Activated T-cell treated with anti-CD3 and anti-CD28 coated beads, Interleukin-2, amount 50 U/mL, for 4 hours (primary cell): ENCODE measurements at regions not wholly inside any gene's neighbourhood (a gene's known extent, or its start where the extent isn't known, plus 50 kb on each side); places are given as distances from the start of the nearest gene placed in this dataset.

Experiments
- ATAC-seq, 2 donors: fragments of 200-7000 bp; cut with Tn5 transposase; one replicate each; pipeline ENCODE4 v1.10.0; 2021
- DNase-seq: peaks from one replicate; pipeline ENCODE4 v3.0.0-alpha.2; 2020
- H3K27me3 Mint-ChIP-seq: one replicate; pipeline ENCODE4 v1.8.0; 2021; ENCODE audit warnings: low read depth, mixed read lengths
- H3K36me3 Mint-ChIP-seq: one replicate; pipeline ENCODE4 v1.8.0; 2022; ENCODE audit warnings: mixed read lengths; ENCODE audit not compliant: insufficient read depth
- H3K4me1 Mint-ChIP-seq: one replicate; pipeline ENCODE4 v1.8.0; 2021; ENCODE audit warnings: low read depth, mixed read lengths
- H3K4me3 Mint-ChIP-seq: one replicate; pipeline ENCODE4 v1.8.0; 2021; ENCODE audit warnings: mild to moderate bottlenecking, moderate library complexity, mixed read lengths
- H3K9me3 Mint-ChIP-seq: one replicate; pipeline ENCODE4 v1.8.0; 2021; ENCODE audit warnings: mixed read lengths

GRCh38 chr16:80356365-80356764 is 184.4 kb upstream of the DYNLRB2 start:
- Mint-ChIP-seq H3K36me3 (no peaks in the 10 kb centered on the region), H3K4me1 (no peaks in the 10 kb centered on the region), H3K4me3 (no peak overlapping the region), H3K9me3 (no peaks in the 10 kb centered on the region), H3K27me3 (peaks cover 9% of the 10 kb centered on the region)
- no peak for ATAC-seq
- DNase-seq, result no peak

GRCh38 chr16:80355335-80355734 is 185.5 kb upstream of the DYNLRB2 start:
- Mint-ChIP-seq H3K4me1 (no peaks in the 10 kb centered on the region), H3K36me3 (no peaks in the 10 kb centered on the region), H3K9me3 (no peaks in the 10 kb centered on the region), H3K4me3 (no peak overlapping the region), H3K27me3 (peaks cover 9% of the 10 kb centered on the region)
- DNase-seq, result no peak
- no peak for ATAC-seq

GRCh38 chr16:80350061-80350460 is 190.7 kb upstream of the DYNLRB2 start:
- H3K9me3 Mint-ChIP-seq, result peaks cover 4% of the 10 kb centered on the region
- peaks cover 7% of the 10 kb centered on the region for H3K27me3 Mint-ChIP-seq
- no peak overlapping the region for H3K4me3 Mint-ChIP-seq
- no peak for ATAC-seq
- H3K36me3 Mint-ChIP-seq, result no peaks in the 10 kb centered on the region
- DNase-seq, result no peak
- no peaks in the 10 kb centered on the region for H3K4me1 Mint-ChIP-seq

GRCh38 chr16:80347900-80348299 is 192.9 kb upstream of the DYNLRB2 start:
- DNase-seq (no peak), ATAC-seq (no peak)
- Mint-ChIP-seq H3K4me3 (no peak overlapping the region), H3K27me3 (peaks cover 9% of the 10 kb centered on the region), H3K9me3 (peaks cover 7% of the 10 kb centered on the region), H3K36me3 (no peaks in the 10 kb centered on the region), H3K4me1 (no peaks in the 10 kb centered on the region)

DNA sequence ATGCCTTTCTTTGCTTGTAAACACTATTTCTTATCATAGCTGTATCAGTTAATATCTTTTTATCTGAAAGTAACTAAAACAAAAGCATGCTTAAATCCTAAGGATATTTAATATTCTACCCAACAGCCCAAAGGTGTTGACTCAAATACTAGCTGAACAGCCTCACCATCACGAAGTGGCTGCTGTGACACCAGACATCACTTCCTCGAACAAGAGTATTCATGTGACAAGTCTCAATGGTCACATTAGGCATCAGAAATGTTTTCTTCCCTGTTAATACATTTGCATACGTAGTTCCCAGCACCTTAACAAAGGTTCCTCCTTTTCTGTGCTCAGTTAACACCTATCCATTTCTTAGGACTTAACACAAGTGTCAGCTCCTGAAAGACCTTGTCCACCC is 193.8 kb upstream of the DYNLRB2 start:
- Mint-ChIP-seq H3K9me3 (peaks cover 7% of the 10 kb centered on the region), H3K36me3 (no peaks in the 10 kb centered on the region), H3K27me3 (peaks cover 9% of the 10 kb centered on the region), H3K4me3 (no peak overlapping the region), H3K4me1 (no peaks in the 10 kb centered on the region)
- ATAC-seq (no peak), DNase-seq (no peak)

- no peaks in the 10 kb centered on the region for H3K36me3 Mint-ChIP-seq
- H3K4me3 Mint-ChIP-seq, result no peak overlapping the region
- H3K27me3 Mint-ChIP-seq, result peaks cover 8% of the 10 kb centered on the region
- peaks cover 7% of the 10 kb centered on the region for H3K9me3 Mint-ChIP-seq
- H3K4me1 Mint-ChIP-seq, result no peaks in the 10 kb centered on the region
- DNase-seq (no peak), ATAC-seq (no peak)
These were observed 194.6 kb upstream of the DYNLRB2 start for GRCh38 chr16:80346111-80346632.

GRCh38 chr16:80345701-80346100 is 195.1 kb upstream of the DYNLRB2 start:
- H3K4me3 Mint-ChIP-seq, result no peak overlapping the region
- H3K4me1 Mint-ChIP-seq, result no peaks in the 10 kb centered on the region
- no peaks in the 10 kb centered on the region for H3K36me3 Mint-ChIP-seq
- H3K9me3 Mint-ChIP-seq, result peaks cover 7% of the 10 kb centered on the region
- DNase-seq, result no peak
- peaks cover 11% of the 10 kb centered on the region for H3K27me3 Mint-ChIP-seq
- no peak for ATAC-seq

DNA sequence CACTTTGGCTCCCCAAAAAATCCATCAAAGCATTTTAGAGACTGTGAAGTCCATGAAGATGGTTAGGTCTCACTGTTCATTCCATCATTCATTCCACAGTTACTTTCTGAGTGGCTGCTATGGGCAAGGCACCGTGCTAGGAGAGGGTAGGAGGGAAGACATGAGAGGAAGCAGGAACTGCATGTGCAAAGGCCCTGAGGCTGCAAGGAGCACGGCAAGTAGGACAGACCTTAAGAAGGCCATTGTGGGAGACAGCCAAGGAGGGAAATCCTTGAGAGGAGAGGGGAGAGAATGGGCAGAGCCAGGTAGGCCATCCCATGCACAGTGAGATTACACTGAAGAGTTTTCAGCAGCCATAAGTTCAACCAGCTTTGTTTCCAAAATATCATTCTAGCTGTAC is 196.2 kb upstream of the DYNLRB2 start:
- no peak overlapping the region for H3K4me3 Mint-ChIP-seq
- ATAC-seq, result no peak
- H3K4me1 Mint-ChIP-seq, result no peaks in the 10 kb centered on the region
- no peaks in the 10 kb centered on the region for H3K36me3 Mint-ChIP-seq
- no peak for DNase-seq
- H3K27me3 Mint-ChIP-seq, result peaks cover 17% of the 10 kb centered on the region
- peaks cover 7% of the 10 kb centered on the region for H3K9me3 Mint-ChIP-seq

- Mint-ChIP-seq H3K27me3 (peaks cover 21% of the 10 kb centered on the region), H3K4me1 (no peaks in the 10 kb centered on the region), H3K4me3 (no peak overlapping the region), H3K9me3 (peaks cover 3% of the 10 kb centered on the region), H3K36me3 (no peaks in the 10 kb centered on the region)
- no peak for DNase-seq
- no peak for ATAC-seq
These were observed 199.5 kb upstream of the DYNLRB2 start for GRCh38 chr16:80341263-80341662.

DNA sequence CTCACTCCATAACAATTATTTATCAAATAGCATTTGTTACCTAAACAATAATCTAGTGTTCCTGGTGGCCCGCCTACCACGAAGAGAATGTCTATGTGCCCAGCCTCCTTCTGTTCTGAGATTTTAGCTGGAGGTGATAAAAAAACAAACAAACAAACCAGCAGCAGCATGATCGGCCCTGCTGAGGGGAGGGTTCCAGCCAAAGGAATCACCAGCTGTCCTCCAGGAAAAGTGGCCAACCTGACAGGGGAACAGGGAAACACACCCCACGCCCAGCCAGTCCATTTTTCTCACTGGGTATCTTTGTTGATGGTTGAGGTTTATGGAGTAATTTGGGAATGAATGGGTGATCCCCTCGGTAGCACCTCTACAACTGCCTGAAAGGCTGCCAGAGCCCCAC is 203.0 kb upstream of the DYNLRB2 start:
- Mint-ChIP-seq H3K4me3 (no peak overlapping the region), H3K4me1 (no peaks in the 10 kb centered on the region), H3K36me3 (no peaks in the 10 kb centered on the region), H3K9me3 (no peaks in the 10 kb centered on the region), H3K27me3 (peaks cover 14% of the 10 kb centered on the region)
- no peak for DNase-seq
- ATAC-seq, result no peak

GRCh38 chr16:80330803-80331202 is 210.0 kb upstream of the DYNLRB2 start:
- H3K4me3 Mint-ChIP-seq, result no peak overlapping the region
- no peaks in the 10 kb centered on the region for H3K27me3 Mint-ChIP-seq
- DNase-seq (no peak), ATAC-seq (no peak)
- H3K9me3 Mint-ChIP-seq, result no peaks in the 10 kb centered on the region
- H3K4me1 Mint-ChIP-seq, result no peaks in the 10 kb centered on the region
- H3K36me3 Mint-ChIP-seq, result no peaks in the 10 kb centered on the region

DNA sequence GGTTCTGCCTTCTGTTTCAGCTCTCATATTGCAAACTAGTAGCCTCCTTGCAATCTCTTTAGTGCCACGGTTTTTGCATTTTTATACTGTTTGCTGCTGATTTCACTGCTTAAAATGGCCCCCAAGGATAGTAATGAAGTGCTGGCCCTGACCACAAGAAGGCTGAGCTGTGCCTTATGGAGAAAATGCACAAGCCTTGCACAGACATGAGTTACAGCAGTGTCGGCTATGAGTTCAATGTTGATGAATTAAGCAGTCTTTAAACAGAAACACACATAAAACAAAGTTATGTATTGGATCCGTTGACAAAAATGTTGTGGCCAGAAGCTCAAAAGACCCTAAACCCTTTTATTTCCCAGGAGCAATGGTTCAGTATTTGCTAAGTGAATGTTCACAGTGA is 210.6 kb upstream of the DYNLRB2 start:
- ATAC-seq, result no peak
- no peaks in the 10 kb centered on the region for H3K4me1 Mint-ChIP-seq

GRCh38 chr16:80327740-80328139 is 213.1 kb upstream of the DYNLRB2 start:
- H3K4me3 Mint-ChIP-seq, result no peak overlapping the region
- H3K27me3 Mint-ChIP-seq, result no peaks in the 10 kb centered on the region
- no peaks in the 10 kb centered on the region for H3K36me3 Mint-ChIP-seq
- H3K4me1 Mint-ChIP-seq, result no peaks in the 10 kb centered on the region
- no peak for DNase-seq
- ATAC-seq, result no peak
- H3K9me3 Mint-ChIP-seq, result no peaks in the 10 kb centered on the region

More for the DNA sequence above, 210.6 kb upstream of the DYNLRB2 start:
- Mint-ChIP-seq H3K27me3 (no peaks in the 10 kb centered on the region), H3K36me3 (no peaks in the 10 kb centered on the region), H3K9me3 (no peaks in the 10 kb centered on the region), H3K4me3 (no peak overlapping the region)
- DNase-seq, result no peak

DNA sequence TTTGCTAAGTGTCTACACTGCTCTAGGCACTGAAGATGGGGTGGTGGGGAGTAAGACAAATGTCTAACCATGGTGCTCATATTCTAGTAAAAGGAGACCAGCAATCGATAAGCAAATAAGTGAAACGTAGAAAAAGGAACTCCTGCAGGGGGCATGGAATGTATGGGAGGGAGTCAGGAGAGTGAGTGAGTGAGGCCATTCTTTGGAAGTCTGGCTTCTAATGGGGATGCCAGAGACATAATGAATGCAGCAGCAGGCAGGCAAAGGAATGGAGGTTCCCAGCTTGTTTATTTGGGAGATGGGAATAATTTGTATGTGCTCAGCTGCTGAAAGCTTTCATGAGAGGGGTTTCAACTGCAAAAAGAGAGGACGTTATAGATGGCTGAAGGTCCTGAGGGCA is 216.4 kb upstream of the DYNLRB2 start:
- Mint-ChIP-seq H3K27me3 (peaks cover 6% of the 10 kb centered on the region), H3K36me3 (no peaks in the 10 kb centered on the region), H3K4me1 (no peaks in the 10 kb centered on the region), H3K9me3 (no peaks in the 10 kb centered on the region), H3K4me3 (no peak overlapping the region)
- DNase-seq (no peak), ATAC-seq (no peak)

DNA sequence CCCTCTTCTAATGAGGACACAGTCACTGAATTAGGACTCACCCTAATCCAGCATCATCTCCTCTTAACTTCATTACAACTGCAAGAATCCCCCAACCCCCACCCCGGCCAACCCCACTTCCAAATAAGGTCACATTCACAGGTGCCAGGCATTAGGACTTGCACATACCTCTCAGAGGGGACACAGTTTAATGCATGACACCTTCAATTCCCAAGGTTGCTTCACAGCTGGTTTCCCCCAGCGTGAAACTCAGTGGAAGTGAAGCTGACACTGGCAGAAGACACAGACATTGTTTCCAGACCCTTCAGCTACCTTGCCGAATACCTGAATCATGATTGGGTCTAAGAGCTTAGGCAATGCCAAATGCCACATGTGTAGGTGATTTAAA is 217.0 kb upstream of the DYNLRB2 start:
- H3K27me3 Mint-ChIP-seq, result peaks cover 7% of the 10 kb centered on the region
- ATAC-seq (no peak), DNase-seq (no peak)
- no peaks in the 10 kb centered on the region for H3K9me3 Mint-ChIP-seq
- H3K4me1 Mint-ChIP-seq, result no peaks in the 10 kb centered on the region
- H3K36me3 Mint-ChIP-seq, result no peaks in the 10 kb centered on the region
- no peak overlapping the region for H3K4me3 Mint-ChIP-seq
